ACC112 (cell line): ENCODE measurements at regions not wholly inside any gene's neighbourhood (a gene's known extent, or its start where the extent isn't known, plus 50 kb on each side); places are given as distances from the start of the nearest gene placed in this dataset.

Experiments used
- H2AFZ ChIP-seq: fragments of 200-600 bp; sonication (generic); one replicate; pipeline ENCODE4 v1.6.0; 2017; ENCODE audit warnings: antibody characterized with exemption, low read length; ENCODE audit not compliant: unreplicated experiment
- H3K27ac ChIP-seq: fragments of 200-600 bp; sonication (generic); 2 replicates; pipeline ENCODE4 v1.5.1; 2014; ENCODE audit warnings: low read depth, mild to moderate bottlenecking, antibody characterized with exemption, low read length, moderate library complexity
- H3K27me3 ChIP-seq: fragments of 200-600 bp; sonication (generic); 2 replicates; pipeline ENCODE4 v1.6.1; 2014; ENCODE audit warnings: mild to moderate bottlenecking, antibody characterized with exemption, low read length, moderate library complexity, mixed read lengths; ENCODE audit not compliant: insufficient read depth
- H3K36me3 ChIP-seq: fragments of 200-600 bp; sonication (generic); 2 replicates; pipeline ENCODE4 v1.6.1; 2016; ENCODE audit warnings: mild to moderate bottlenecking, antibody characterized with exemption, low read length, moderate library complexity, mixed read lengths; ENCODE audit not compliant: insufficient read depth
- H3K4me1 ChIP-seq: fragments of 200-600 bp; sonication (generic); one replicate; pipeline ENCODE4 v1.6.1; 2016; ENCODE audit warnings: low read length, mixed read lengths; ENCODE audit not compliant: insufficient read depth, unreplicated experiment, control insufficient read depth
- H3K4me3 ChIP-seq: fragments of 200-600 bp; sonication (generic); 2 replicates; pipeline ENCODE4 v1.5.1; 2014; ENCODE audit warnings: mild to moderate bottlenecking, low read depth, low read length
- H3K79me2 ChIP-seq: fragments of 200-600 bp; sonication (generic); one replicate; pipeline ENCODE4 v1.6.0; 2016; ENCODE audit warnings: low read length; ENCODE audit not compliant: control insufficient read depth, unreplicated experiment, insufficient read depth

- no peaks in the 10 kb centered on the region for H3K79me2 ChIP-seq
- H3K4me1 ChIP-seq, result peaks cover 28% of the 10 kb centered on the region
- H3K27me3 ChIP-seq, result no peaks in the 10 kb centered on the region
- no peak overlapping the region for H2AFZ ChIP-seq
- H3K36me3 ChIP-seq, result no peaks in the 10 kb centered on the region
- H3K27ac ChIP-seq, result no peak overlapping the region
- H3K4me3 ChIP-seq, result no peak overlapping the region
Measured at GRCh38 chr10:4064489-4064888, 279.5 kb upstream of the KLF6 start.

GRCh38 chr10:4063717-4064116 is 278.7 kb upstream of the KLF6 start:
- H3K4me3 ChIP-seq, result no peak overlapping the region
- H3K79me2 ChIP-seq, result no peaks in the 10 kb centered on the region
- H3K4me1 ChIP-seq, result peaks cover 27% of the 10 kb centered on the region
- no peak overlapping the region for H3K27ac ChIP-seq
- H3K36me3 ChIP-seq, result no peaks in the 10 kb centered on the region
- H3K27me3 ChIP-seq, result no peaks in the 10 kb centered on the region
- H2AFZ ChIP-seq, result no peak overlapping the region

- Histone ChIP-seq H3K79me2 (no peaks in the 10 kb centered on the region), H3K4me3 (no peak overlapping the region), H3K4me1 (peaks cover 24% of the 10 kb centered on the region), H2AFZ (no peak overlapping the region), H3K27me3 (no peaks in the 10 kb centered on the region), H3K36me3 (no peaks in the 10 kb centered on the region), H3K27ac (no peak overlapping the region)
Measured at GRCh38 chr10:4062751-4063150, 277.7 kb upstream of the KLF6 start.

- no peak overlapping the region for H2AFZ ChIP-seq
- H3K79me2 ChIP-seq, result no peaks in the 10 kb centered on the region
- no peak overlapping the region for H3K4me3 ChIP-seq
- H3K36me3 ChIP-seq, result no peaks in the 10 kb centered on the region
- no peaks in the 10 kb centered on the region for H3K27me3 ChIP-seq
- peak overlapping the region; percentile 13; the same call in 1 of the 2 replicates for H3K27ac ChIP-seq
- peaks cover 17% of the 10 kb centered on the region for H3K4me1 ChIP-seq
Measured at GRCh38 chr10:4062072-4062471, 277.1 kb upstream of the KLF6 start.

- no peaks in the 10 kb centered on the region for H3K79me2 ChIP-seq
- H2AFZ ChIP-seq, result peak overlapping the region; percentile 1
- H3K27ac ChIP-seq, result peak overlapping the region; percentile 13; the same call in 1 of the 2 replicates
- no peak overlapping the region for H3K4me3 ChIP-seq
- H3K27me3 ChIP-seq, result no peaks in the 10 kb centered on the region
- peaks cover 17% of the 10 kb centered on the region for H3K4me1 ChIP-seq
- H3K36me3 ChIP-seq, result no peaks in the 10 kb centered on the region
Measured at GRCh38 chr10:4061441-4061951, 276.5 kb upstream of the KLF6 start.

GRCh38 chr10:4059471-4060138 is 274.6 kb upstream of the KLF6 start:
- Histone ChIP-seq H2AFZ (no peak overlapping the region), H3K79me2 (no peaks in the 10 kb centered on the region), H3K4me3 (no peak overlapping the region), H3K27ac (no peak overlapping the region), H3K27me3 (no peaks in the 10 kb centered on the region), H3K36me3 (no peaks in the 10 kb centered on the region), H3K4me1 (peaks cover 17% of the 10 kb centered on the region)

- Histone ChIP-seq H2AFZ (no peak overlapping the region), H3K36me3 (no peaks in the 10 kb centered on the region)
Measured at GRCh38 chr10:4058514-4059029, 273.6 kb upstream of the KLF6 start.

GRCh38 chr10:4057725-4058513 is 272.9 kb upstream of the KLF6 start:
- Histone ChIP-seq H3K4me3 (no peak overlapping the region), H3K27ac (no peak overlapping the region), H3K79me2 (no peaks in the 10 kb centered on the region), H3K27me3 (no peaks in the 10 kb centered on the region), H3K36me3 (no peaks in the 10 kb centered on the region), H2AFZ (no peak overlapping the region), H3K4me1 (peaks cover 17% of the 10 kb centered on the region)

More at GRCh38 chr10:4058514-4059029, 273.6 kb upstream of the KLF6 start:
- Histone ChIP-seq H3K4me3 (no peak overlapping the region), H3K27me3 (no peaks in the 10 kb centered on the region), H3K79me2 (no peaks in the 10 kb centered on the region), H3K27ac (no peak overlapping the region), H3K4me1 (peaks cover 17% of the 10 kb centered on the region)

GRCh38 chr10:4057021-4057420 is 272.0 kb upstream of the KLF6 start:
- Histone ChIP-seq H3K27me3 (no peaks in the 10 kb centered on the region), H3K36me3 (no peaks in the 10 kb centered on the region), H2AFZ (no peak overlapping the region), H3K79me2 (no peaks in the 10 kb centered on the region), H3K27ac (no peak overlapping the region), H3K4me1 (peaks cover 13% of the 10 kb centered on the region), H3K4me3 (no peak overlapping the region)

GRCh38 chr10:4054656-4055435 is 269.8 kb upstream of the KLF6 start:
- Histone ChIP-seq H2AFZ (no peak overlapping the region), H3K79me2 (no peaks in the 10 kb centered on the region), H3K4me1 (peaks cover 9% of the 10 kb centered on the region), H3K27ac (no peak overlapping the region), H3K4me3 (no peak overlapping the region), H3K36me3 (no peaks in the 10 kb centered on the region), H3K27me3 (no peaks in the 10 kb centered on the region)
